ENCODE measurements at regions not wholly inside any gene's neighbourhood (a gene's known extent, or its start where the extent isn't known, plus 50 kb on each side); places are given as distances from the start of the nearest gene placed in this dataset.

DNA sequence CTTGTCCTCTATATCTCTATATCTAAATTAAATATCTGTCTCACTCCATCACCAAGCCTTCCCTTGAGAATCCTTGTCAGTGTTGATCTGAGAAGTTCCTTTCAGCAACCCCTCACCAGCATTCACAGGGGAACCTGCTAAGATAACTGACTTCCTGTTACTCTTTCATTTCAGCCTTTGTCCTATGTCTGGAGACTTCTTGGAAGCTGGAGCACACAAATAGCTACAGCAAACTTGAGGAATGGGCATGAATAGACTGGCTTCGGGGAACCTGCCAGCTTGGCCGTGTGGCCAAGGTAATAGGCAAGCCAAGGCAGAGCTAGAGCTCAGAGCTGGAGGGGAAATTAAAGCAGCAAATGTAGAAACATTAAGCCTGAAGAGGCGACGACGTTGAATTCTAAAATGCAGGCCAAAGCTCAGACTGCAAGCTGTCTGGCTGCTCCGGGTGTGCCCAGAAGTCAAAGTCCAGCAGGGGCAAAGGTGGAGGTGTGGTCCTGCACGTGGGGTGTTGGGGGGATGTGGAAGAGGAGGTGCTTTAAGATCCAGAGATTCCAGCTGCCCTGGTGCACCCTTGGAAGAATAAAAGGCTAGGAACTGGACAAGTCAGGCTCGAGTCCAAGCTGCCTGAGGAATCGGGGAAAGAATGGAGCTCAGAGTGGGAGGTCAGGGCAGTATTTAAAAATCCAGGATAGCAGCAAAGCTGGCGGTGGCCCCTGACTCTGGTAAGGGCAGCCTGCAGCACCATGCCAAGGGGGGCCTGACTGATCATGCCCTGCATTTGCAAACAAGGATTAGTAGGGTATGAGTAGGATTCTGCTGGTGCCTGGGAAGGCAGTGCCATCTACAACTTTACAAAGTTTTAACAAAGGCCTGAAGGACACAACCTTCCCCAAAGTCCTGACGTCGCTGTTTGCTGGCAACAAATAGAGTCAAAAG, 185.0 kb upstream of the SGK1 start:
- TF ChIP-seq, protein P1, sequence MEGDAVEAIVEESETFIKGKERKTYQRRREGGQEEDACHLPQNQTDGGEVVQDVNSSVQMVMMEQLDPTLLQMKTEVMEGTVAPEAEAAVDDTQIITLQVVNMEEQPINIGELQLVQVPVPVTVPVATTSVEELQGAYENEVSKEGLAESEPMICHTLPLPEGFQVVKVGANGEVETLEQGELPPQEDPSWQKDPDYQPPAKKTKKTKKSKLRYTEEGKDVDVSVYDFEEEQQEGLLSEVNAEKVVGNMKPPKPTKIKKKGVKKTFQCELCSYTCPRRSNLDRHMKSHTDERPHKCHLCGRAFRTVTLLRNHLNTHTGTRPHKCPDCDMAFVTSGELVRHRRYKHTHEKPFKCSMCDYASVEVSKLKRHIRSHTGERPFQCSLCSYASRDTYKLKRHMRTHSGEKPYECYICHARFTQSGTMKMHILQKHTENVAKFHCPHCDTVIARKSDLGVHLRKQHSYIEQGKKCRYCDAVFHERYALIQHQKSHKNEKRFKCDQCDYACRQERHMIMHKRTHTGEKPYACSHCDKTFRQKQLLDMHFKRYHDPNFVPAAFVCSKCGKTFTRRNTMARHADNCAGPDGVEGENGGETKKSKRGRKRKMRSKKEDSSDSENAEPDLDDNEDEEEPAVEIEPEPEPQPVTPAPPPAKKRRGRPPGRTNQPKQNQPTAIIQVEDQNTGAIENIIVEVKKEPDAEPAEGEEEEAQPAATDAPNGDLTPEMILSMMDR (IDR thresholded peaks at IDR 0.05; ENCODE audit: low read length) = no peak
- TF ChIP-seq EZH2 (optimal IDR thresholded peaks at IDR 0.05; ENCODE audit: low read depth, low read length) (no peak), EZH2phosphoT487 (IDR thresholded peaks at IDR 0.05; ENCODE audit: low read length) (no peak)
- Histone ChIP-seq H3K4me1 (ENCODE audit: low read length) (no peaks in the 10 kb centered on the region), H4K20me1 (ENCODE audit: insufficient read depth, low read length) (no peaks in the 10 kb centered on the region), H2AFZ (ENCODE audit: low read length) (no peak overlapping the region), H3K27ac (ENCODE audit: low read length) (no peak overlapping the region), H3K79me2 (ENCODE audit: low read length) (no peaks in the 10 kb centered on the region), H3K9me2 (replicated peaks; ENCODE audit: insufficient read depth, low read length) (no peaks in the 10 kb centered on the region), H3K9ac (ENCODE audit: low read length) (no peak overlapping the region), H3K36me3 (replicated peaks; ENCODE audit: insufficient read depth, low read length) (no peaks in the 10 kb centered on the region), H3K27me3 (replicated peaks; ENCODE audit: insufficient read depth, low read length) (no peaks in the 10 kb centered on the region), H3K9me3 (replicated peaks; ENCODE audit: insufficient read depth, low read length) (no peaks in the 10 kb centered on the region), H3K4me2 (ENCODE audit: low read depth, low read length) (no peak overlapping the region), H3F3A (ENCODE audit: insufficient read depth, low read length) (no peaks in the 10 kb centered on the region), H3K4me3 (ENCODE audit: low read length) (no peak overlapping the region)
- DNase-seq = no peak

DNA sequence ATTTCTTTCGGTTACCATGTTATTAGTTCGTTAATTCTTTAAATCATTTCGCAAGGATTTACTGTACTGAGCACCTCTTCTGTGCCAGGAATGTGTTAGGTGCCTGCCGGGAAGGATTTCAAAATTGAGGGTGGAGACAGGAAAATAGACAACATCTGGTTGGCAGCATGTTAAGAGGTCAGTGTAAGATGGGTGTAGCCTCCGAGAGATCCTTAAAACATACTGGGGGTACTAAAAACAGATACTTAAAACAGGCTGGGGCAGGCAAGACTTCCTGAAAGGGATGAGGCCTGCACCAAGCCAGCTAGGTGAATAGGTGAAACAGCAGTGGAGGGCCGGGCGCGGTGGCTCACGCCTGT, 178.0 kb upstream of the SGK1 start:
- Histone ChIP-seq H3K4me3 (ENCODE audit: low read length) (no peak overlapping the region), H3K79me2 (ENCODE audit: low read length) (no peaks in the 10 kb centered on the region), H3K27ac (ENCODE audit: low read length) (no peak overlapping the region), H2AFZ (ENCODE audit: low read length) (no peak overlapping the region), H3K4me1 (ENCODE audit: low read length) (no peaks in the 10 kb centered on the region), H4K20me1 (ENCODE audit: insufficient read depth, low read length) (no peaks in the 10 kb centered on the region), H3K9ac (ENCODE audit: low read length) (no peak overlapping the region), H3K9me2 (replicated peaks; ENCODE audit: insufficient read depth, low read length) (no peaks in the 10 kb centered on the region), H3K4me2 (ENCODE audit: low read depth, low read length) (no peak overlapping the region), H3K9me3 (replicated peaks; ENCODE audit: insufficient read depth, low read length) (no peaks in the 10 kb centered on the region), H3K36me3 (replicated peaks; ENCODE audit: insufficient read depth, low read length) (no peaks in the 10 kb centered on the region), H3F3A (ENCODE audit: insufficient read depth, low read length) (no peaks in the 10 kb centered on the region), H3K27me3 (replicated peaks; ENCODE audit: insufficient read depth, low read length) (no peaks in the 10 kb centered on the region)
- no peak for DNase-seq
- TF ChIP-seq, protein P1 (IDR thresholded peaks at IDR 0.05; ENCODE audit: low read length) = no peak

DNA sequence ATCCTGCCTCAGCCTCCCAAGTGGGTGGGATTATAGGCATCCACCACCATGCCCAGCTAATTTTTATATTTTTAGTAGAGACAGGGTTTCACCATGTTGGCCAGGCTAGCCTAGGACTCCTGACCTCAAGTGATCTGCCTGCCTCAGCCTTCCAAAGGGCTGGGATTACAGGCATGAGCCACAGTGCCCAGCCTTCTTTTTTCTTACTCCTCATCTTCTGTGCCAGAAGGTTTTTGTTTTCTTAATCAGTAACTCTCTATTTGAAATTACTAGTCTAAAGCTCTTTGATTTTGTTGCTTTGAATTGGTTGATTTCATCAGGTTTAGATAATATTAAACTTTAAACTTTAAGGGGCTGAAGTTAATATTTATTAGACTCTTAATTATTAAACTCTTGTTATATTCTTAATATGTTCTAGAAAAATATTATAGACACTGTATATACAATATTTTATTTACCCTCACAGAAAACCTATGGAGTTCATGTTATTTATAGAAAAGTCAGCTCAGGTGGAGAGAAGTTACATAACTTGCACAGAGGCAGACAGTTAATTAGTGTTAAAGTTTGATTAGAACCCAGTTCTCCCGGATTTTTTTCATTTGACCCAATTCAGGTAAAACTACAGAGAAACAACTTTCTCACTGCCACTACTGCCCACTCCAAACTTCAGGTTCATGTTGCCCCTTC, 177.4 kb upstream of the SGK1 start:
- H3K36me3 ChIP-seq (replicated peaks; ENCODE audit: insufficient read depth, low read length) = no peaks in the 10 kb centered on the region
- no peak overlapping the region for H3K4me2 ChIP-seq (ENCODE audit: low read depth, low read length)
- H3K79me2 ChIP-seq (ENCODE audit: low read length) = no peaks in the 10 kb centered on the region
- no peaks in the 10 kb centered on the region for H3K9me3 ChIP-seq (replicated peaks; ENCODE audit: insufficient read depth, low read length)
- TF ChIP-seq, protein P1 (IDR thresholded peaks at IDR 0.05; ENCODE audit: low read length) = no peak
- no peak for TF ChIP-seq EZH2 (optimal IDR thresholded peaks at IDR 0.05; ENCODE audit: low read depth, low read length)
- TF ChIP-seq EZH2phosphoT487 (IDR thresholded peaks at IDR 0.05; ENCODE audit: low read length) = no peak
- no peaks in the 10 kb centered on the region for H3K9me2 ChIP-seq (replicated peaks; ENCODE audit: insufficient read depth, low read length)
- no peaks in the 10 kb centered on the region for H3K27me3 ChIP-seq (replicated peaks; ENCODE audit: insufficient read depth, low read length)
- no peaks in the 10 kb centered on the region for H3F3A ChIP-seq (ENCODE audit: insufficient read depth, low read length)
- no peak overlapping the region for H3K4me3 ChIP-seq (ENCODE audit: low read length)
- no peaks in the 10 kb centered on the region for H4K20me1 ChIP-seq (ENCODE audit: insufficient read depth, low read length)
- H3K9ac ChIP-seq (ENCODE audit: low read length) = no peak overlapping the region
- no peak for DNase-seq
- H3K4me1 ChIP-seq (ENCODE audit: low read length) = no peaks in the 10 kb centered on the region
- H3K27ac ChIP-seq (ENCODE audit: low read length) = no peak overlapping the region
- H2AFZ ChIP-seq (ENCODE audit: low read length) = no peak overlapping the region
